Tibial artery (tissue), 4 donors: ENCODE measurements at regions not wholly inside any gene's neighbourhood (a gene's known extent, or its start where the extent isn't known, plus 50 kb on each side); places are given as distances from the start of the nearest gene placed in this dataset.

Experiments
- DNase-seq, 2 donors: peaks; one replicate each; pipeline ENCODE4 v3.0.0-alpha.2; 2019
- H3K27ac ChIP-seq, 2 donors: fragments of 200-600 bp; sonication (generic) in 1 of 2; 1 replicate in 1 of 2; 2 replicates in 1 of 2; pipeline ENCODE4 v1.5.1; 2018 to 2019; ENCODE audit warnings: mild to moderate bottlenecking in 1 of 2
- H3K27me3 ChIP-seq, 2 donors: fragments of 200-600 bp; sonication (generic) in 1 of 2; one replicate each; pipeline versions ENCODE4 v1.5.1 to v1.6.0; 2016 to 2019
- H3K36me3 ChIP-seq, 3 donors: fragments of 200-600 bp; sonication (generic) in 2 of 3; one replicate each; pipeline ENCODE4 v1.5.1; 2016 to 2019; ENCODE audit warnings: mild to moderate bottlenecking in 2 of 3
- H3K4me1 ChIP-seq, 4 donors: fragments of 200-600 bp; sonication (generic) in 2 of 4; 1 replicate in 3 of 4; 2 replicates in 1 of 4; pipeline ENCODE4 v1.5.1; 2016 to 2019
- H3K4me3 ChIP-seq, 2 donors: fragments of 200-600 bp; sonication (generic) in 1 of 2; 1 replicate in 1 of 2; 2 replicates in 1 of 2; pipeline ENCODE4 v1.5.1; 2018 to 2019; ENCODE audit warnings: mild to moderate bottlenecking in 2 of 2
- H3K9me3 ChIP-seq, 3 donors: fragments of 200-600 bp; sonication (generic) in 1 of 3; one replicate each; pipeline ENCODE4 v1.5.1; 2016 to 2019
- CTCF ChIP-seq, 2 experiments: fragments of 200-600 bp in 1 of 2; fragments of 450-650 bp in 1 of 2; IDR thresholded peaks; one replicate each; pipeline ENCODE4 v1.5.1; 2017 to 2019; ENCODE audit warnings: antibody characterized with exemption in 2 of 2, mild to moderate bottlenecking in 1 of 2, moderate library complexity in 1 of 2
- intact Hi-C: fragments of 100-400 bp; cut with DNase I; formaldehyde crosslinking; loops from one replicate; pipeline ENCODE4 v1.15.0; 2023; ENCODE audit warnings: low total_unique reads

- intact Hi-C loops, result no loop called here
These were observed 68.0 kb downstream of the ADAMTS1 start for GRCh38 chr21:26777166-26777565.

GRCh38 chr21:26776310-26777021 is 68.7 kb downstream of the ADAMTS1 start:
- Histone ChIP-seq H3K9me3 (no peaks in the 10 kb centered on the region), H3K4me1 (peaks cover 0 to 6% (median 2%) of the 10 kb centered on the region in 4 donors), H3K27me3 (no peaks in the 10 kb centered on the region), H3K36me3 (no peaks in the 10 kb centered on the region), H3K4me3 (no peak overlapping the region), H3K27ac (no peak overlapping the region)
- intact Hi-C loops, result no loop called here
- TF ChIP-seq CTCF (IDR thresholded peaks at IDR 0.05), result no peak
- DNase-seq, result no peak

More at GRCh38 chr21:26777166-26777565, 68.0 kb downstream of the ADAMTS1 start:
- no peak overlapping the region for H3K4me3 ChIP-seq
- no peaks in the 10 kb centered on the region for H3K9me3 ChIP-seq
- H3K27ac ChIP-seq, result no peak overlapping the region
- H3K27me3 ChIP-seq, result no peaks in the 10 kb centered on the region
- H3K4me1 ChIP-seq, result peaks cover 0 to 13% (median 6%) of the 10 kb centered on the region in 4 donors
- no peaks in the 10 kb centered on the region for H3K36me3 ChIP-seq
- DNase-seq, result no peak
- no peak for TF ChIP-seq CTCF (IDR thresholded peaks at IDR 0.05)

- no peak for DNase-seq
- no peak for TF ChIP-seq CTCF (IDR thresholded peaks at IDR 0.05)
- intact Hi-C loops, result loop anchor here (5.0 kb wide), 1 partner anchor 74 kb away; the partner anchor contains the start of gene ADAMTS1
- no peak overlapping the region for H3K4me3 ChIP-seq
- no peak overlapping the region for H3K27ac ChIP-seq
- no peaks in the 10 kb centered on the region for H3K36me3 ChIP-seq
- no peaks in the 10 kb centered on the region for H3K27me3 ChIP-seq
- no peaks in the 10 kb centered on the region for H3K9me3 ChIP-seq
- no peaks in the 10 kb centered on the region for H3K4me1 ChIP-seq
These were observed 72.2 kb downstream of the ADAMTS1 start for GRCh38 chr21:26773058-26773457.

- no peak for DNase-seq
- H3K4me3 ChIP-seq, result no peak overlapping the region
- no peaks in the 10 kb centered on the region for H3K4me1 ChIP-seq
- H3K36me3 ChIP-seq, result no peaks in the 10 kb centered on the region
- no peaks in the 10 kb centered on the region for H3K9me3 ChIP-seq
- intact Hi-C loops, result loop anchor here (5.0 kb wide), 1 partner anchor 78 kb away; the partner anchor contains the start of gene ADAMTS1
- TF ChIP-seq CTCF (IDR thresholded peaks at IDR 0.05), result peak; percentile 56 to 70
- H3K27ac ChIP-seq, result no peak overlapping the region
- H3K27me3 ChIP-seq, result no peaks in the 10 kb centered on the region
These were observed 75.5 kb downstream of the ADAMTS1 start for GRCh38 chr21:26769613-26770188.

- DNase-seq, result no peak
- H3K4me1 ChIP-seq, result no peaks in the 10 kb centered on the region
- no peak overlapping the region for H3K27ac ChIP-seq
- no peak for TF ChIP-seq CTCF (IDR thresholded peaks at IDR 0.05)
- intact Hi-C loops, result no loop called here
- H3K4me3 ChIP-seq, result no peak overlapping the region
- no peaks in the 10 kb centered on the region for H3K36me3 ChIP-seq
- H3K27me3 ChIP-seq, result no peaks in the 10 kb centered on the region
- H3K9me3 ChIP-seq, result no peaks in the 10 kb centered on the region
These were observed 78.3 kb downstream of the ADAMTS1 start for GRCh38 chr21:26766826-26767325.
